GM18502 (cell line): ENCODE measurements at regions not wholly inside any gene's neighbourhood (a gene's known extent, or its start where the extent isn't known, plus 50 kb on each side); places are given as distances from the start of the nearest gene placed in this dataset.
"Not testable (repeated sequence)": the region's sequence is repeated elsewhere in the genome, so short reads cannot be mapped to it uniquely, and the experiment has no call there.

Source experiments
- ATAC-seq: cut with Tn5 transposase; IDR thresholded peaks from one replicate; pipeline ENCODE4 v1.9.1; 2021; ENCODE audit warnings: mild to moderate bottlenecking; ENCODE audit not compliant: unreplicated experiment, poor library complexity

- ATAC-seq = no peak
Measured at GRCh38 chr5:128778474-128778873, 186.8 kb upstream of the SLC27A6 start.

- no peak for ATAC-seq
Measured at GRCh38 chr5:128782446-128782845, 182.8 kb upstream of the SLC27A6 start.

- ATAC-seq = no peak
Measured at GRCh38 chr5:128784726-128785125, 180.6 kb upstream of the SLC27A6 start.

DNA sequence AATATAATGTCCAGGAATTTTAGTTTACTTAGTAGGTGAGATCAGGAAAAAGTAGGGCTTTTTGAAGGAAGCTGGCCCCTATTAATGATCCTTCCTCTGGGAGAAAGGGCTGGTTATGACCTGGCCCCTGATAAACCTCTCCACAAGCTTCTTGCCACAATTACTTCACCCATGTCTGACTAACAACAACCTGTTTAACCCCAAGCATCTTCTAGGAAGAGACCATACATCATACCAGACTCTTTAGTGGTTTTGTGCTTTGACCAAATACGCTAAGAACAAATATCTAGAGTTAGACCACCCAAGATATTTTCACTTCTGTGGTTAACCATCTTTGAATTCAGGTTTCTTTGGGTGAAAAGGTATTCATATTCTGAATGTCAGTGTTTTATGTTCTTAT, 174.0 kb upstream of the SLC27A6 start:
- ATAC-seq = no peak

GRCh38 chr5:128796506-128796905, 168.8 kb upstream of the SLC27A6 start:
- ATAC-seq = no peak

DNA sequence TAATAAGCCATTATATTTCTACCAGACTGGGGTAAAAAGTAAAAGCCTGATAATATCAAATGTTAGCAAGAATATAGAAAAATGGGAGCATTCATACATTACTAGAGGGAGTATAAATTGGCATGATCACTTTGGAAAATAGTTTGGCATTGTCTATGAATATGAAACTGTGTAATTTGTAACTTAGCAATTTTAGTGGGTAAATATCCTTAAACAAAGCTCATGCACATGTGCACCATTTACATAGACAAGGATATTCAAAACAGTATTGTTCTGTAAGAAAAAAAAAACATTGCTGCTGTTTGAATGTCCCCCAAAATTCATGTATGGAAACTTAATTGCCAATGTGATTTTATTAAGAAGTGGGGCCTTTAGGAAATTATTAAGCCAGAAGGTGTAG, 166.4 kb upstream of the SLC27A6 start:
- ATAC-seq = no peak

DNA sequence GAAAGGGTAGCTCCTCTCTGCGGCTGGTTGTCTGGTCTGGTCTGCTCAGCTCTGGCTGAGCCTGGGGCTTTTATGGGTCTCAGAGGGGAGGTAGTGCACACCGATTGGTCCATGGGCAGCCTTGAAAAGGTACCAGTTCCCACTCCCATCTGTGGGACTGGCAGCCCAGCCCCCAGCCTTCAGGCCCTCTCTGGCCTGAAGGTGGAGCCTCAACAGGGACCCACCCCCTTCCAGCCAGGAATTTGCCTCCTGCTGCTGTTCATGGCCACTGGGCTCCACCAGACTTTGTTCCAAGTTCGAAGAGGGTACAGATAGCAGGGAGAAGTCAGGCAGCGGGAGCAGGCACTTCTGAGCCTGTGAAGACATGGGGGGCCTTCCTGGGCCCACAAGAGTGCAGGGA, 165.3 kb upstream of the SLC27A6 start:
- no peak for ATAC-seq

- no peak for ATAC-seq
Measured at GRCh38 chr5:128800377-128800776, 164.9 kb upstream of the SLC27A6 start.

- ATAC-seq = no peak
Measured at GRCh38 chr5:128813317-128814070, 151.8 kb upstream of the SLC27A6 start.

- no peak for ATAC-seq
Measured at GRCh38 chr5:128815201-128815600, 150.1 kb upstream of the SLC27A6 start.

- ATAC-seq = no peak
Measured at GRCh38 chr5:128825826-128826225, 139.5 kb upstream of the SLC27A6 start.

DNA sequence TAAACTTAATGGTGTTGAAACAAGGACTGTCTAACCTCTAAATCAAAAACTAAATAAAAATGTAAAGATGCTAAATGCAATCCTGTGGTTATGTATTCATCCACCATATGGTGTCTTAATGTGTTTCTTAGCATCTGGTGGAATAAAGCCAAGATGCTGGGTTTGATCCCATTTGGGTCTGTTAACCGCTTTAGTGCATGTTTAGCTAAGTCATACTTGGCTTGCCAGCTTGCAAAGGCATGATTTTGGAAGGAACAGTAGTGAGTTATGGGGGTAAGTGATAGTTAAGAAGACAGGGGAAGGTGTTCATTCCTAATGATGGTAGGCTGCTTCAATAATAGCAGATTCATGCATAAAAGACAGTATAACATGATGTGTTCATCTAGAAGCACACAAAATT, 139.0 kb upstream of the SLC27A6 start:
- ATAC-seq = no peak

GRCh38 chr5:128836571-128836970, 128.7 kb upstream of the SLC27A6 start:
- no peak for ATAC-seq

GRCh38 chr5:128838623-128839022, 126.7 kb upstream of the SLC27A6 start:
- ATAC-seq = no peak

DNA sequence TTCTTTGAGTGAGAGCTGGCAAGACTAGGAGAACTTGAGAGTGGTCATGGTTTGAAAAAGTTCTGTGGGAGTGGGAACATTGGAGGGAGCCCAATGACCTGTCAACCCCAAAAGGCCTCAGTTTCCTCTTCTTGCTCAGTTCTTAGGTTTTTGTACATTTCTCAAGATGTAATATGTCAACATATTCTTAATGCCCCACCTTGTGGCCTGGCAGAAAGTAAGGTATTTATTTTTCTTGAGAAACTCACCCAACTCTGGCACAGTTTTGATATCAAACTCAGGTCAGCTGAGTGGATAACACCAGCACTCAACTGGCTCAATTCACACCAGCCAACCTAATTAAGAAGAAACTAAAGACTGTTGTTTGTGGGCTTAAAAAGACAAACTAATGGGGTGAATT, 123.0 kb upstream of the SLC27A6 start:
- no peak for ATAC-seq

DNA sequence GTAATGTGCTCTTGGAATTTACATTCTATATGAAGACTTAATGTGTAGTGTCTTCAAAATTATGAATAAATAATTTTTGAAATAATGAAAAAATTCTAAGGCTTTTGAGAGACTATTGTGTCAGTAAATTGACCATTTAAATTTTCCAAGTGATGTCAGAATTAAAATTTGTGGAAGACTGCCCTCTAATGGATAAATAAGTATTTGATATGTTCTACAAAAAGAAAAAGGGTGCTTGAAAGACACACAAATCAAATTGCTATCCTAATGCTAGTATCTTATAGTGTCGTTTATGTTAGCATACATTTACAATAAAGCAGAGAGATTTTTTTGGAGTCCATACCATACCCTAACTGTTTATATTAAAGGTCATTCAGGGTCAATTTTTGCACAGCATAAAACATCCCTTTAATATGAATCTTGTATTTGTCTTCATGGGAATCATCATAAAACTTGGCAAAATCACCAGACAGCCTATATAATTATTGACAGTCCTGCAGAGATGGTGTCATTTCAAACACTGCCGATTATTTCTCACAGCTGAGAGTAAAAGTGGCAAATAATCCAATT, 120.8 kb upstream of the SLC27A6 start:
- no peak for ATAC-seq

- no peak for ATAC-seq
Measured at GRCh38 chr5:128850049-128850448, 115.2 kb upstream of the SLC27A6 start.

DNA sequence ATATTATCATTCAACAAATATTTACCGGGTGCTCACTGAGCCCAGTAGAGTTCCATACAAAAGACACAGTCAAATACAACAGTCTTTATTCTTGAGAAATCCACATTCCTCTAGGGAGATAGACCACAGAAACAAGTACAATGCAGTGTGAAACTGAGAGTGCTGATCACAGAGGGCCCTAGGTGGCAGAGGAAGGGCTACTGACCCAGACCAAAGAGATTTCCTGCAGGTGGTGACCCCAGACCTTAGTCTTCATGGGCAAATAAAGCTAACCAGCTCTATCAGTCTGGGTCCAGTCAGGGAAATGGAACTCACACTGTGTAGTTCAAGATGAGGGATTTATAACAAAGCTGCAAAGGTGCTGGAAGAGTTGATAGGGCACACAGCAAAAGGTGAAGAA, 110.4 kb upstream of the SLC27A6 start:
- no peak for ATAC-seq

- ATAC-seq = no peak
Measured at GRCh38 chr5:128857076-128857677, 108.1 kb upstream of the SLC27A6 start.

GRCh38 chr5:128858995-128859394, 106.3 kb upstream of the SLC27A6 start:
- ATAC-seq = no peak

DNA sequence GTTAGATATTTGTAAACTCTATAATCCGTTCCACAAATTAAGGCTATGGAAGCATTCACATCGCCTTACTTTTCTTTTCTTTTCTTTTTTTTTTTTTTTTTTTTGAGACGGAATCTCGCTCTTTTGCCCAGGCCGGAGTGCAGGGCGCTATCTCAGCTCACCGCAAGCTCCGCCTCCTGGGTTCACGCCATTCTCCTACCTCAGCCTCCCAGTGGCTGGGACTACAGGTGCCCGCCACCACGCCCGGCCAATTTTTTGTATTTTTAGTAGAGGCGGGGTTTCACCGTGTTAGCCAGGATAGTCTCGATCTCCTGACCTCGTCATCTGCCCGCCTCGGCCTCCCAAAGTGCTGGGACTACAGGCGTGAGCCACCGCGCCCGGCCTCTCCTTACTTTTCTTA, 104.1 kb upstream of the SLC27A6 start:
- ATAC-seq = not testable (repeated sequence)

GRCh38 chr5:128869970-128870369, 95.3 kb upstream of the SLC27A6 start:
- no peak for ATAC-seq
